HS-27A (cell line): ENCODE measurements at regions not wholly inside any gene's neighbourhood (a gene's known extent, or its start where the extent isn't known, plus 50 kb on each side); places are given as distances from the start of the nearest gene placed in this dataset.

Source experiments
- DNase-seq: peaks from one replicate; pipeline ENCODE4 v3.0.0-alpha.2; 2012; ENCODE audit warnings: low read depth, missing footprints

GRCh38 chr6:94372229-94372628 lies 952.9 kb upstream of the EPHA7 start:
- no peak for DNase-seq

- DNase-seq: no peak
Observed at GRCh38 chr6:94367316-94367715, 948.0 kb upstream of the EPHA7 start.

- DNase-seq: no peak
Observed at GRCh38 chr6:94362061-94362864, 942.9 kb upstream of the EPHA7 start.

GRCh38 chr6:94361304-94362060 lies 942.1 kb upstream of the EPHA7 start:
- DNase-seq: no peak

GRCh38 chr6:94357381-94357980 lies 938.1 kb upstream of the EPHA7 start:
- DNase-seq: no peak

GRCh38 chr6:94350833-94351232 lies 931.5 kb upstream of the EPHA7 start:
- DNase-seq: no peak

GRCh38 chr6:94349227-94349626 lies 929.9 kb upstream of the EPHA7 start:
- no peak for DNase-seq

GRCh38 chr6:94344866-94345265 lies 925.5 kb upstream of the EPHA7 start:
- no peak for DNase-seq

GRCh38 chr6:94341173-94341572 lies 921.8 kb upstream of the EPHA7 start:
- DNase-seq: no peak

GRCh38 chr6:94323853-94324252 lies 904.5 kb upstream of the EPHA7 start:
- DNase-seq: no peak

GRCh38 chr6:94300424-94301144 lies 881.2 kb upstream of the EPHA7 start:
- DNase-seq: no peak

GRCh38 chr6:94289131-94289530 lies 869.8 kb upstream of the EPHA7 start:
- DNase-seq: no peak

- no peak for DNase-seq
Observed at GRCh38 chr6:94278146-94278545, 858.8 kb upstream of the EPHA7 start.

GRCh38 chr6:94272327-94272726 lies 853.0 kb upstream of the EPHA7 start:
- DNase-seq: no peak

- no peak for DNase-seq
Observed at GRCh38 chr6:94270091-94270948, 851.0 kb upstream of the EPHA7 start.

- DNase-seq: no peak
Observed at GRCh38 chr6:94269256-94269655, 849.9 kb upstream of the EPHA7 start.

GRCh38 chr6:94260765-94261164 lies 841.4 kb upstream of the EPHA7 start:
- DNase-seq: no peak

GRCh38 chr6:94254689-94255088 lies 835.3 kb upstream of the EPHA7 start:
- no peak for DNase-seq

GRCh38 chr6:94251878-94252277 lies 832.5 kb upstream of the EPHA7 start:
- no peak for DNase-seq

GRCh38 chr6:94245395-94245794 lies 826.0 kb upstream of the EPHA7 start:
- DNase-seq: no peak

- no peak for DNase-seq
Observed at GRCh38 chr6:94238868-94239267, 819.5 kb upstream of the EPHA7 start.
